NCI-H146 treated with DMSO at 0.1 percent for 48 hours (cell line): ENCODE measurements at regions not wholly inside any gene's neighbourhood (a gene's known extent, or its start where the extent isn't known, plus 50 kb on each side); places are given as distances from the start of the nearest gene placed in this dataset.

Experiments
- DNase-seq: peaks from one replicate; lab custom pipeline; 2025; ENCODE audit not compliant: unreplicated experiment; lab: John Stamatoyannopoulos, UW

- no peak for DNase-seq
Measured at GRCh38 chr9:89745601-89746376, 141.0 kb downstream of the GADD45G start.

GRCh38 chr9:89746385-89747116 is 141.7 kb downstream of the GADD45G start:
- no peak for DNase-seq

- no peak for DNase-seq
Measured at GRCh38 chr9:89747596-89747995, 142.8 kb downstream of the GADD45G start.

GRCh38 chr9:89748021-89748670 is 143.3 kb downstream of the GADD45G start:
- no peak for DNase-seq

GRCh38 chr9:89748831-89749499 is 144.2 kb downstream of the GADD45G start:
- no peak for DNase-seq

GRCh38 chr9:89749500-89750116 is 144.8 kb downstream of the GADD45G start:
- DNase-seq, result no peak

GRCh38 chr9:89750117-89750791 is 145.4 kb downstream of the GADD45G start:
- DNase-seq, result peak; percentile 17

GRCh38 chr9:89751079-89751825 is 146.4 kb downstream of the GADD45G start:
- DNase-seq, result no peak

- no peak for DNase-seq
Measured at GRCh38 chr9:89752154-89752553, 147.3 kb downstream of the GADD45G start.

- DNase-seq, result no peak
Measured at GRCh38 chr9:89753472-89754055, 148.8 kb downstream of the GADD45G start.

- no peak for DNase-seq
Measured at GRCh38 chr9:89754193-89754592, 149.4 kb downstream of the GADD45G start.

GRCh38 chr9:89755821-89756220 is 151.0 kb downstream of the GADD45G start:
- no peak for DNase-seq

- DNase-seq, result no peak
Measured at GRCh38 chr9:89756891-89757537, 152.2 kb downstream of the GADD45G start.

- DNase-seq, result no peak
Measured at GRCh38 chr9:89757776-89758528, 153.1 kb downstream of the GADD45G start.

GRCh38 chr9:89759572-89759971 is 154.8 kb downstream of the GADD45G start:
- peak; percentile 82 for DNase-seq

GRCh38 chr9:89760123-89760522 is 155.3 kb downstream of the GADD45G start:
- no peak for DNase-seq

- DNase-seq, result no peak
Measured at GRCh38 chr9:89764217-89764616, 159.4 kb downstream of the GADD45G start.
